DND-41 (cell line): ENCODE measurements at regions not wholly inside any gene's neighbourhood (a gene's known extent, or its start where the extent isn't known, plus 50 kb on each side); places are given as distances from the start of the nearest gene placed in this dataset.

Source experiments
- EZH2 ChIP-seq: IDR thresholded peaks from 3 replicates; pipeline ENCODE4 v1.6.1; 2012; ENCODE audit warnings: borderline replicate concordance, low read depth, mild to moderate bottlenecking, moderate library complexity, low read length, inconsistent platforms; ENCODE audit not compliant: severe bottlenecking
- TF ChIP-seq, protein P1 (sequence below): IDR thresholded peaks from 2 replicates; pipeline ENCODE4 v1.5.1; 2012; ENCODE audit warnings: borderline replicate concordance, low read length, moderate library complexity, mild to moderate bottlenecking; ENCODE audit not compliant: poor library complexity, severe bottlenecking; ENCODE audit errors: extremely low read depth

- TF ChIP-seq, protein P1, sequence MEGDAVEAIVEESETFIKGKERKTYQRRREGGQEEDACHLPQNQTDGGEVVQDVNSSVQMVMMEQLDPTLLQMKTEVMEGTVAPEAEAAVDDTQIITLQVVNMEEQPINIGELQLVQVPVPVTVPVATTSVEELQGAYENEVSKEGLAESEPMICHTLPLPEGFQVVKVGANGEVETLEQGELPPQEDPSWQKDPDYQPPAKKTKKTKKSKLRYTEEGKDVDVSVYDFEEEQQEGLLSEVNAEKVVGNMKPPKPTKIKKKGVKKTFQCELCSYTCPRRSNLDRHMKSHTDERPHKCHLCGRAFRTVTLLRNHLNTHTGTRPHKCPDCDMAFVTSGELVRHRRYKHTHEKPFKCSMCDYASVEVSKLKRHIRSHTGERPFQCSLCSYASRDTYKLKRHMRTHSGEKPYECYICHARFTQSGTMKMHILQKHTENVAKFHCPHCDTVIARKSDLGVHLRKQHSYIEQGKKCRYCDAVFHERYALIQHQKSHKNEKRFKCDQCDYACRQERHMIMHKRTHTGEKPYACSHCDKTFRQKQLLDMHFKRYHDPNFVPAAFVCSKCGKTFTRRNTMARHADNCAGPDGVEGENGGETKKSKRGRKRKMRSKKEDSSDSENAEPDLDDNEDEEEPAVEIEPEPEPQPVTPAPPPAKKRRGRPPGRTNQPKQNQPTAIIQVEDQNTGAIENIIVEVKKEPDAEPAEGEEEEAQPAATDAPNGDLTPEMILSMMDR = no peak
- TF ChIP-seq EZH2 = no peak
These were observed 94.7 kb downstream of the DIRAS2 start for GRCh38 chr9:90547896-90548295.
